ENCODE measurements at regions not wholly inside any gene's neighbourhood (a gene's known extent, or its start where the extent isn't known, plus 50 kb on each side); places are given as distances from the start of the nearest gene placed in this dataset.
"Not testable (repeated sequence)": the region's sequence is repeated elsewhere in the genome, so short reads cannot be mapped to it uniquely, and the experiment has no call there.

DNA sequence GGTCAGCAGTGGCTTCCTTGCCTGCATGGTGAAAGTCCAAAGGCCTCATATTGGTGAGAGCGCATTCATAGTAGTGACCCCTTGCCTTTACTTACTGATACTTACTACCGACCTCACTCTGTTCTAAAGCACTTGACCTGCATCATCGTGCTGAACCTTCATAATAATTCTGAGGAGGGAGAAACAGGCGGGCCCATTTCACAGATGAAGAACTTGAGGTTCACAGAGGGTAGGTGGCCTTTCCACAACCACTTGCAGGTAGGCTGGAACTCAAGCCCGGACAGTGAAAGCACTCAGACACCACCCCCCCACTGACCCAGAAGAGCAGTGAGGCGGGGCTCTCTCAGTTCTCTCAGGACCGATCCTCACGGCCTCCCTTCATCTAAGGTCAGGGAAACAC, 149.4 kb upstream of the CHST15 start:
- no peak for DNase-seq

DNA sequence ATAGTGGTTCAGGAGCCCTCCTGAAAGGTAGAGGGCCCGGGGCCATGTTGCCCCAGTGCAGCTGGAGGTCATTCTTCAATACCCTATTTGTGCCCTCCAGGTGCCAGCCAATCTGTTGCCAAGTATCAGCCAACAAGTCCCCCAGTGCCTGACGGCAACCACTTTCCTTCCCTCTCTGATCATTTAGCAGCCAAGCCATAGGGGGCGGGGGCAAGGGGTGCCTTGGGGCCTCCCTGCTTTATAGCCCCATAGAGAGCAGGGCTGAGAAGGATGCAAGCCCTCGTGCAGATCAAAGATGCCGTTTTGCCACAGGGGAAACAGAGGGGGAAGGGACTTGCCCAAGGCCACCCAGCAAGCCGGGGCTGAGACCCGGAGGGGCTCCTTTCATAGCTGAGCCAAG, 149.0 kb upstream of the CHST15 start:
- no peak for DNase-seq

DNA sequence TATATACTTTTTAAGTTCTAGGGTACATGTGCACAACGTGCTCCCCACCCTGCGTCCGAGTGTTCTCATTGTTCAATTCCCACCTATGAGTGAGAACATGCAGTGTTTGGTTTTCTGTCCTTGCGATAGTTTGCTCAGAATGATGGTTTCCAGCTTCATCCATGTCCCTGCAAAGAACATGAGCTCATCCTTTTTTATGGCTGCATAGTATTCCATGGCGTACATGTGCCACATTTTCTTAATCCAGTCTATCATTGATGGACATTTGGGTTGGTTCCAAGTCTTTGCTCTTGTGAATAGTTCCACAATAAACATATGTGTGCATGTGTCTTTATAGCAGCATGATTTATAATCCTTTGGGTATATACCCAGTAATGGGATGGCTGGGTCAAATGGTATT, 148.1 kb upstream of the CHST15 start:
- not testable (repeated sequence) for DNase-seq

GRCh38 chr10:124240839-124241291, 147.5 kb upstream of the CHST15 start:
- DNase-seq = no peak

DNA sequence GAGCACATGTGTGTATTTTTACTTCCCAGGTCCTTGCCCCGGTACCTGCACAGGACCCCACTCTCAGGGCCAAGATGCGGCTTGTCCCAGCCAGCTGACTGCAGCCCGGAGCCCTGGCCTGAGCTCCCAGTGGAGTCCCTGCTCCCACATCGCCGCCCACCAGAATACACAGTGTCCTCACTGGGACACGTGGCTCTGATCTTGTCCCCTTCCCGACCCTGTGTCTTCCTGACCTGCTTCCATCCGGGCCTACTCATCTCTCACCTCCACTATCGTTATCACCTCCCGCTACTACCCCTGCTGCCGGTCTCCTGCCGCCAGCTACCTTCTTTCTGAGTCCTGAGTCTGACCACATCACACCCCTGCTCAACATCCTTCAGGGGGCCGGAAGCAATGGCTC, 146.3 kb upstream of the CHST15 start:
- DNase-seq = no peak

- DNase-seq = no peak
Measured at GRCh38 chr10:124239134-124239533, 145.7 kb upstream of the CHST15 start.

DNA sequence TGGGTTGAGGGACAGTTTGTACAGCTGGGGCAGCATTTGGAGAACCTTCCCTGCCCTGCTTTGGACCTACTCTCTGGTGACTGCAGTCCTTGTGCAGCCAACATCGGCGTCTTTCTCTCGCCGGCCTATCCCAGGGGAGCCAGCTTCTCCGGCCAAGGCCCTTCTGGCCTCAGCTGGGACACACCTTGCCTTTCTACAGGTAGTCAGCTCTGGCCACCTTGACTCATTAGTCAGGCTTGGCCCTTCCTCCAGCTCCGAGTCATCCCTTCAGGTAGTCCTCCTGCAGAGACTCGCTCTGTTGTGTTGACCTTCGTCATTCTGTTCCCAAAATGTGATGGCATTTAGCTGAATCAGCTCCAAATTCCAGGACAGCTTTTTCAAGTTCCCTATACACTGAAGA, 145.0 kb upstream of the CHST15 start:
- no peak for DNase-seq

GRCh38 chr10:124237282-124237961, 144.0 kb upstream of the CHST15 start:
- DNase-seq = no peak

DNA sequence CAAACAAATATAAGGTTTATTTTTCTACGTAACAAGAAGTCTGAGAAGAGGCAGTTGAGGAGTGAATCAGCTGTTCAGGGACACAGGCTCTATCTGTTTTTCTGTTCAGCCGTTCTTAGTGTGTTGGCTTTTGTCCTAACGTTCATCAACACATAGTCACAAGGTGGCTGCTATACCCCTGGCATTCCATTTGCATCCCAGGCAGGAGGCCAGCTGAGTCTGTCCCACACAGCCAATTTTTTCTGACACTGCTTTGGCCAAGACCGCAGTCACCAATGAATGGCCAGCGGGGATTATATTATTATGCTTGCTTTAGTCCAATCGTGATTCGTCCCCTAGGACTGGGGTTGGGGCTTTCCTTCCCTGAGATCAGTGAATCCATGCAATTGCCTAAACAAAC, 143.4 kb upstream of the CHST15 start:
- DNase-seq = no peak

- DNase-seq = no peak
Measured at GRCh38 chr10:124236136-124236535, 142.7 kb upstream of the CHST15 start.

GRCh38 chr10:124235232-124235631, 141.8 kb upstream of the CHST15 start:
- DNase-seq = no peak

DNA sequence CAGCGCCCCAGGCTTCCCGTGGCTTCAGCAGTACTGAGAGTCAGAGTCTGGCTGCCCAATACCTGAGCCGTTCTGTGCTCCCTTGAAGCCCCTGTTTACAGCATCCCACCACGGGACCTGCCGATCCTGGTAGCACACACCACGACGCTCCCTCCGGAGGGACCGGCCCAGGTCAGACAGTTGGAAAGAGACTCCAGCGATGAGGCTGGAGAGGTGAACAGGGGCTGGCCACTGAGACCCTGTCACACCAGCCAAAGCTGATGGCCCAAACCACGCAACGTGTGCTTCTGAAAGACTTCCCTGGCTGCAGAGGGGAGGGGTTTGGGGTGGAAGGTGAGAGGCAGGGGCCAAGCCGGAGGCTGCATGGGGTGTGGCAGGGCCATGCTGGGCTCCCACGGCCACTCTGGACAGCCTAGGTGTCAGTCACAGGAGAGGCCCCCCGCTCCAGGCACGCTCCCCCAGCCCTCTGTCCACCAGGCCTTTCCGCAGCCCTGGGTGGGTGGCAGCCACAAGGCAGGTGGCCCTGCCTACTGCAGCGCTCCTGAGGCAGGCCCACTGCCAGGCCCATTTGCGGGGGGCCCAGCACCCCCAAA, 140.2 kb upstream of the CHST15 start:
- DNase-seq = no peak

- no peak for DNase-seq
Measured at GRCh38 chr10:124232686-124233545, 139.5 kb upstream of the CHST15 start.

GRCh38 chr10:124231168-124232155, 138.1 kb upstream of the CHST15 start:
- no peak for DNase-seq

DNA sequence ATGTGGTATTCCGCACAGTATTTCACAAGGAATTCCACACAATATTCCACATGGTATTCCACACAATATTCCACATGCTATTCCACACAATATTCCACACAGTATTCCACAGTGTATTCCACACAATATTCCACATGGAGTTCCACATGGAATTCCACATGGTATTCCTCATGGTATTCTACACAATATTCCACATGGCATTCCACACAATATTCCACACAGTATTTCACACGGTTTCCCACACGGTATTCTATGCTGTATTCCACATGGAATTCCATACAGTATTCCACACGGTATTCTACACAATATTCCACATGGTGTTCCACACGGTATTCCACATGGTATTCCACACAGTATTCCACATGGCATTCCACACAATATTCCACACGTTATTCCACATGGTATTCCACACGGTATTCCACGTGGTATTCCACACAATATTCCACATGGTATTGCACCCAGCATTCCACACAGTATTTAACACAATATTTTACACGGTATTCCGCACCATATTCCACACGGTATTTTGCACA, 137.3 kb upstream of the CHST15 start:
- DNase-seq = no peak

DNA sequence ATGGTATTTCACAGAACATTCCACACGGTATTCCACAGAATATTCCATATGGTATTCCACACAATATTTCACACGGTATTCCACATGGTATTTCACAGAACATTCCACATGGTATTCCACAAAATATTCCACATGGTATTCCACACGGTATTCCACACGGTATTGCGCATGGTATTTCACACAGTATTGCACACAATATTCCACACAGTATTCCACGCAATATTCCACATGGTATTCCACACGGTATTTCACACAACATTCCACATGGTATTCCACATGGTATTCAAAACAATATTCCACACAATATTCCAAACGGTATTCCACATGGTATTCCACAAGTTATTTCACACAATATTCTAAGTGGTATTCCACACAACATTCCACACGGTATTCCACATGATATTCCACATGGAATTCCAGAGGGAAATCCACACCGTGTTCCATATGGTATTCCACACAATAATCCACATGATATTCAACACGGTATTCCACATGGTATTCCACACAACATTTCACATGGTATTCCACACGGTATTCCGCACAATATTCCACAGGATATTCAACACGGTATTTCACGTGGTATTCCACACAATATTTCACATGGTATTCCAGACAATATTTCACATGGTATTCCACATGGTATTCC, 136.7 kb upstream of the CHST15 start:
- no peak for DNase-seq

GRCh38 chr10:124229201-124229988, 136.0 kb upstream of the CHST15 start:
- DNase-seq = no peak

DNA sequence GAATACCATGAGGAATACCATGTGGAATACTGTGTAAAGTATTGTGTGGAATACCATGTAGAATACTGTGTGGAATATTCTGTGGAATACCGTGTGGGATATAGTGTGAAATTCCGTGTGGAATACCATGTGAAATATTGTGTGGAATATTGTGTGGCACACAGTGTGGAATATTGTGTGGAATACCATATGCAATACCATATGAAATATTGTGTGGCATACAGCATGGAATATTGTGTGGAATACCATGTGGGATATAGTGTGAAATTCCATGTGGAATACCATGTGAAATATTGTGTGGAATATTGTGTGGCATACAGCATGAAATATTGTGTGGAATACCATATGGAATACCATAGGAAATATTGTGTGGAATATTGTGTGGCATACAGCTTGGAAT, 135.1 kb upstream of the CHST15 start:
- no peak for DNase-seq

DNA sequence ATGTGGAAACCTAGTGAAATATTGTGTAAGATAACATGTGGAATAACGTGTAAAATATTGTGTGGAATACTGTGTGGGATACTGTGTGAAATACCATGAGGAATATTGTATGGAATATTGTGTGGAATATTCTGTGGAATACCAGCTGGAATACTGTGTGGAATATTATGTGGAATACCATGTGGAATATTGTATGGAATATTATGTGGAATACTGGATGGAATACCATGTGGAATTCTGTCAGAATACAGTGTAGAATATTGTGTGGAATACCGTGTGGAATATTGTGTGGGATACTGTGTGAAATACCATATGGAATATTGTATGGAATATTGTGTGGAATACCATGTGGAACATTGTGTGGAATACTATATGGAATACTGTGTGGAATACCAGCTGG, 134.6 kb upstream of the CHST15 start:
- no peak for DNase-seq

Data from skin of body (tissue), 1 donor.